Mesenchymal stem cell (in vitro differentiated cells and primary cell): ENCODE measurements at regions not wholly inside any gene's neighbourhood (a gene's known extent, or its start where the extent isn't known, plus 50 kb on each side); places are given as distances from the start of the nearest gene placed in this dataset.

ENCODE experiments used
- DNase-seq: peaks from one replicate; pipeline ENCODE4 v3.0.0-alpha.2; 2013
- H2AFZ ChIP-seq: one replicate; pipeline ENCODE4 v1.6.1; 2013; ENCODE audit warnings: low read depth, mild to moderate bottlenecking, control low read depth, inconsistent platforms, low read length, moderate library complexity
- H2AK5ac ChIP-seq: 2 replicates; pipeline ENCODE4 v1.6.1; 2013; ENCODE audit warnings: low read length, moderate library complexity, mild to moderate bottlenecking, inconsistent platforms; ENCODE audit not compliant: severe bottlenecking
- H2BK120ac ChIP-seq: one replicate; pipeline ENCODE4 v1.6.1; 2013; ENCODE audit warnings: low read depth, mild to moderate bottlenecking, inconsistent platforms, low read length, moderate library complexity
- H2BK12ac ChIP-seq, 2 experiments: one replicate each; pipeline ENCODE4 v1.6.1; 2013; ENCODE audit warnings: inconsistent platforms in 2 of 2, low read length in 2 of 2, mild to moderate bottlenecking in 2 of 2, moderate library complexity in 2 of 2, control low read depth in 1 of 2
- H2BK15ac ChIP-seq: one replicate; pipeline ENCODE4 v1.6.1; 2013; ENCODE audit warnings: mild to moderate bottlenecking, low read depth, inconsistent platforms; ENCODE audit not compliant: poor library complexity, severe bottlenecking
- H2BK5ac ChIP-seq: 2 replicates; pipeline ENCODE4 v1.6.1; 2013; ENCODE audit warnings: low read depth, mild to moderate bottlenecking, low read length, control low read depth, inconsistent platforms; ENCODE audit not compliant: poor library complexity, severe bottlenecking
- H3K14ac ChIP-seq, 2 experiments: one replicate each; pipeline ENCODE4 v1.6.1; 2013; ENCODE audit warnings: inconsistent platforms in 2 of 2, low read length in 2 of 2, control low read depth in 1 of 2, mild to moderate bottlenecking in 1 of 2, moderate library complexity in 1 of 2
- H3K18ac ChIP-seq, 2 experiments: one replicate each; pipeline ENCODE4 v1.6.1; 2013; ENCODE audit warnings: inconsistent platforms in 2 of 2, low read length in 2 of 2, control low read depth in 1 of 2, low read depth in 1 of 2, mild to moderate bottlenecking in 1 of 2
- H3K23ac ChIP-seq, 2 experiments: one replicate each; pipeline ENCODE4 v1.6.1; 2013; ENCODE audit warnings: inconsistent platforms in 2 of 2, low read length in 2 of 2, mild to moderate bottlenecking in 2 of 2, moderate library complexity in 2 of 2, control low read depth in 1 of 2
- H3K27ac ChIP-seq: 2 replicates; pipeline ENCODE4 v1.5.1; 2013; ENCODE audit warnings: mild to moderate bottlenecking, moderate library complexity, low read length, control low read depth, inconsistent platforms; ENCODE audit not compliant: poor library complexity, severe bottlenecking
- H3K27me3 ChIP-seq, 2 experiments: 2 replicates each; pipeline versions ENCODE4 v1.6.1 to v1.7.0; 2013; ENCODE audit warnings: low read length in 2 of 2, mild to moderate bottlenecking in 2 of 2, moderate library complexity in 2 of 2, control low read depth in 1 of 2, inconsistent platforms in 1 of 2; ENCODE audit not compliant: control insufficient read depth in 1 of 2, insufficient read depth in 1 of 2
- H3K36me3 ChIP-seq, 2 experiments: 2 replicates each; pipeline versions ENCODE4 v1.6.1 to v1.7.0; 2013; ENCODE audit warnings: low read length in 2 of 2, control low read depth in 1 of 2, inconsistent platforms in 1 of 2, low read depth in 1 of 2, mild to moderate bottlenecking in 1 of 2; ENCODE audit not compliant: insufficient read depth in 2 of 2, control insufficient read depth in 1 of 2
- H3K4ac ChIP-seq, 2 experiments: one replicate each; pipeline ENCODE4 v1.6.1; 2013; ENCODE audit warnings: inconsistent platforms in 2 of 2, low read length in 2 of 2, mild to moderate bottlenecking in 2 of 2, moderate library complexity in 2 of 2, control low read depth in 1 of 2, low read depth in 1 of 2
- H3K4me1 ChIP-seq: 2 replicates; pipeline ENCODE4 v1.6.1; 2013; ENCODE audit warnings: low read depth, low read length, control low read depth; ENCODE audit not compliant: control insufficient read depth, insufficient read depth
- H3K4me2 ChIP-seq: 2 replicates; pipeline ENCODE4 v1.6.1; 2013; ENCODE audit warnings: low read length, mild to moderate bottlenecking, inconsistent platforms; ENCODE audit not compliant: poor library complexity, severe bottlenecking
- H3K4me3 ChIP-seq, 2 experiments: 2 replicates each; pipeline versions ENCODE4 v1.5.1 to v1.7.0; 2013; ENCODE audit warnings: low read length in 2 of 2, mild to moderate bottlenecking in 2 of 2, control low read depth in 1 of 2, low read depth in 1 of 2; ENCODE audit not compliant: insufficient read depth in 1 of 2
- H3K79me1 ChIP-seq: replicated peaks from 2 replicates; pipeline ENCODE4 v1.6.1; 2013; ENCODE audit warnings: mild to moderate bottlenecking, control low read depth, low read length, inconsistent platforms; ENCODE audit not compliant: poor library complexity, severe bottlenecking
- H3K9ac ChIP-seq: 2 replicates; pipeline ENCODE4 v1.7.0; 2013; ENCODE audit warnings: mild to moderate bottlenecking, low read length, moderate library complexity
- H3K9me3 ChIP-seq: 2 replicates; pipeline ENCODE4 v1.7.0; 2013; ENCODE audit warnings: mild to moderate bottlenecking, low read length; ENCODE audit not compliant: control insufficient read depth
- H4K8ac ChIP-seq: one replicate; pipeline ENCODE4 v1.6.1; 2013; ENCODE audit warnings: inconsistent platforms, mild to moderate bottlenecking, low read length, moderate library complexity
- H4K91ac ChIP-seq: one replicate; pipeline ENCODE4 v1.6.1; 2013; ENCODE audit warnings: mild to moderate bottlenecking, low read length, inconsistent platforms
- WGBS: methylation state at CpG from one replicate; pipeline ENCODE4 v1.1.7; 2013; ENCODE audit warnings: mixed read lengths; 5-methylcytosine and 5-hydroxymethylcytosine counted together

DNA sequence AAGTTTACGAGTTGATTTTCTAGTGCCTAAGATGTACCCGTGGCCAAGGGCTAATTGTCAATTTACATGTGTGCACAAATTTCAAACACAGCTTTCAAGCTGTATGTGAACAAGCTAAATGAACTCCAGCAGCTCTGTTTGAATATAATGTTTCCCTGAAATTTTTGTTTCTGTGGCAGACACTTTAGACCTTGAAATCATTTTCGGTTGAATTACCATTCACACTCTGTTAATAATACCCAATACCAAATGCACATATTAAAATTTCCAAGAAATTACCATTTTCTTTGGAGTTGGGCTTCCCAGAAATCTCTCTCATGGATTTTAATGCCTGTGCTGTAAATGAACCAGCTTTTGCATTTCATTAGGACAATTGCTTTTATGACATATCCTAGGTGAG is 506.1 kb upstream of the ID4 start:
- no peak overlapping the region for H3K4me3 ChIP-seq
- H3K23ac ChIP-seq: no peak overlapping the region
- no peak overlapping the region for H2AFZ ChIP-seq
- no peak overlapping the region for H4K91ac ChIP-seq
- H3K36me3 ChIP-seq: no peaks in the 10 kb centered on the region
- H2AK5ac ChIP-seq: no peak overlapping the region
- no peak overlapping the region for H3K4ac ChIP-seq
- H3K14ac ChIP-seq: no peak overlapping the region
- DNase-seq: no peak
- WGBS: 84% methylated on average over 3 of the region's 3 CpGs
- H3K9me3 ChIP-seq: no peaks in the 10 kb centered on the region
- H2BK5ac ChIP-seq: no peak overlapping the region
- no peak overlapping the region for H4K8ac ChIP-seq
- no peak overlapping the region for H2BK15ac ChIP-seq
- H3K4me2 ChIP-seq: no peak overlapping the region
- no peak overlapping the region for H2BK12ac ChIP-seq
- H3K18ac ChIP-seq: no peak overlapping the region
- H3K4me1 ChIP-seq: no peaks in the 10 kb centered on the region
- H3K27me3 ChIP-seq: no peaks in the 10 kb centered on the region
- no peaks in the 10 kb centered on the region for H3K79me1 ChIP-seq
- H3K9ac ChIP-seq: no peak overlapping the region
- no peak overlapping the region for H2BK120ac ChIP-seq
- H3K27ac ChIP-seq: no peak overlapping the region

DNA sequence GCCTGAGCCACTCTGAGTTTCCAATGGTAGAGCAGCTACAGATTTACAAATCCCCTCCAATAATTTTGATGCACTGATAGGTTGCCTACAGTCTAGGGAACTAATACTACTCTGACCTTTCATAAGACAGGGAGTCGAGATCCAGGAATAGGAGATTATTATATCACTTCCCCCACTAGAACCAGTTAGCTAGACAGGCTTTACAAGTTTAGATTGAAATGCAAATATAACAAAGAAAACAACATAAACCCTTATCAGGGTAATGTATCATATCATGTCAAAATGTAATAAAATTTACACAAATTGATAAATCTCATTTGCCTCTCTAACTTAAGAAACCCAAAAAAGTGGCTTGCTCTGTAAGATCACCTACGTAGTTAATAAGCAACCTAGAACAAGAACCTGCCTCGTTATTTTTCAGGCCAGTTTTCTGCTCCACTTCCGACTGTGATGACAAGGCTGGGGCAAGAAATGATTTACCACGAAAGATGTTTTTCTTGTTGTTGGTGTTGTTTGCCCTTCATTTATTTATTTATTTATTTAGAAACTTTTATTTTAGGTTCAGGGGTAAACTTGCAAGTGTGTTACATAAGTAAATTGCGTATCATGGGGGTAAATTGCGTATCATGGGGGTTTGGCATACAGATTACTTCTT is 504.2 kb upstream of the ID4 start:
- H4K8ac ChIP-seq: no peak overlapping the region
- H3K4ac ChIP-seq: no peak overlapping the region
- H3K79me1 ChIP-seq: no peaks in the 10 kb centered on the region
- no peak for DNase-seq
- no peaks in the 10 kb centered on the region for H3K36me3 ChIP-seq
- no peak overlapping the region for H2BK120ac ChIP-seq
- no peak overlapping the region for H3K27ac ChIP-seq
- H3K14ac ChIP-seq: no peak overlapping the region
- no peak overlapping the region for H2BK5ac ChIP-seq
- H2BK12ac ChIP-seq: no peak overlapping the region
- H2AFZ ChIP-seq: no peak overlapping the region
- H3K4me1 ChIP-seq: no peaks in the 10 kb centered on the region
- H2AK5ac ChIP-seq: no peak overlapping the region
- no peak overlapping the region for H3K23ac ChIP-seq
- no peaks in the 10 kb centered on the region for H3K9me3 ChIP-seq
- no peak overlapping the region for H3K4me2 ChIP-seq
- no peaks in the 10 kb centered on the region for H3K27me3 ChIP-seq
- H3K9ac ChIP-seq: no peak overlapping the region
- no peak overlapping the region for H3K4me3 ChIP-seq
- no peak overlapping the region for H3K18ac ChIP-seq
- H2BK15ac ChIP-seq: no peak overlapping the region
- no peak overlapping the region for H4K91ac ChIP-seq
- 81% methylated on average over 2 of the region's 7 CpGs for WGBS

DNA sequence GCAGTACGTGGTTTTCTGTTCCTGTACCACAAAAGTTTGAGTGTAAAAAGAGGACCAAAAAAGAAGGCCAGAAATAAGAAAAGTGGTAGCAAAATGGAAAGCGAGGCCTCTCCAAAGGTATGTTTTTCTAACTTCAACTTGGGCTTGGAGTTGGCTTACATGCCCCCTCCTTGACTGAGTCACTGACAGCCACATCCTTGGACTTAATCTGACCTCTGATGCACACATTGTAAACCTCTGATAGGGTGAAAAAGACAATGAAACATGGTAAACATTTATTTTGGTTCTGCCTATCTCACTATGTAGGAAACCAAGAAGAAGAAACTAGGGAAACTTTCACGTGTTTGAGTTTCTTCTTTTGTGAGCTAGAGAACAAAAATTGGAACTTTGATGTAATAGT is 503.2 kb upstream of the ID4 start:
- no peaks in the 10 kb centered on the region for H3K79me1 ChIP-seq
- no peak overlapping the region for H2BK5ac ChIP-seq
- no peaks in the 10 kb centered on the region for H3K4me1 ChIP-seq
- WGBS: 72% methylated on average over 2 of the region's 3 CpGs
- no peak for DNase-seq
- no peak overlapping the region for H3K14ac ChIP-seq
- no peak overlapping the region for H3K18ac ChIP-seq
- no peaks in the 10 kb centered on the region for H3K36me3 ChIP-seq
- H3K4me2 ChIP-seq: no peak overlapping the region
- H2AK5ac ChIP-seq: no peak overlapping the region
- H3K4me3 ChIP-seq: no peak overlapping the region
- H4K8ac ChIP-seq: no peak overlapping the region
- H2BK15ac ChIP-seq: no peak overlapping the region
- no peaks in the 10 kb centered on the region for H3K27me3 ChIP-seq
- no peak overlapping the region for H2AFZ ChIP-seq
- no peak overlapping the region for H2BK120ac ChIP-seq
- H2BK12ac ChIP-seq: no peak overlapping the region
- H3K27ac ChIP-seq: no peak overlapping the region
- no peaks in the 10 kb centered on the region for H3K9me3 ChIP-seq
- no peak overlapping the region for H3K9ac ChIP-seq
- H3K23ac ChIP-seq: no peak overlapping the region
- no peak overlapping the region for H4K91ac ChIP-seq
- no peak overlapping the region for H3K4ac ChIP-seq

DNA sequence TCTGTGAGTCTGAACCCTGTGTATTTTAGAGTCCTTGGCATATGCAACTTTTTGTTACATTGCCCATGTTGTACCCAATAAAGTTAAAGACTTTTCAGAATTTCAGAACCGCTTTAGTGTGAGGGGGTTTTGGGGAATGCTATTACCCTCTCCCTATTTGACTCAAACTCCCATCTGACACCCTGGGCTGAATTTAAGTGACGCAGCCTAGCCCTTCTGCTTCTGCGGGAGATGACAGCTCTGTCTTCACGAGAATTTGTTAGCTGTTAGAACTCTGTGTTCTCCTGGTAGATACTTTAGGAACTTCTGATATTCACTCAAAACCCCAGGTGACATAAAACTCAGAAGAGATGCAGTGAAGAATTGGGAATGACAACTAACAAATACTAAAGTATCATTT is 500.6 kb upstream of the ID4 start:
- Histone ChIP-seq H4K91ac (no peak overlapping the region), H3K9ac (no peak overlapping the region), H2AFZ (no peak overlapping the region), H3K4me2 (no peak overlapping the region), H3K27me3 (no peaks in the 10 kb centered on the region), H2BK15ac (no peak overlapping the region), H3K23ac (no peak overlapping the region), H2BK12ac (no peak overlapping the region), H3K18ac (no peak overlapping the region), H3K4me3 (no peak overlapping the region), H3K9me3 (no peaks in the 10 kb centered on the region), H3K4ac (no peak overlapping the region), H3K79me1 (no peaks in the 10 kb centered on the region), H2BK120ac (no peak overlapping the region), H2AK5ac (no peak overlapping the region), H3K36me3 (no peaks in the 10 kb centered on the region), H3K4me1 (no peaks in the 10 kb centered on the region), H3K27ac (no peak overlapping the region), H3K14ac (no peak overlapping the region), H2BK5ac (no peak overlapping the region), H4K8ac (no peak overlapping the region)
- no peak for DNase-seq
- WGBS: no CpG with 5 or more reads among the region's 4 CpGs
